Heart left ventricle (tissue), 13 donors: ENCODE measurements at regions not wholly inside any gene's neighbourhood (a gene's known extent, or its start where the extent isn't known, plus 50 kb on each side); places are given as distances from the start of the nearest gene placed in this dataset.

Source experiments
- CTCF ChIP-seq, 12 donors: fragments of 200-600 bp; sonication (generic) in 4 of 12; IDR thresholded peaks; one replicate each; pipeline versions ENCODE4 v1.5.0 to v1.8.0; 2018 to 2022; ENCODE audit warnings: antibody characterized with exemption in 12 of 12, mild to moderate bottlenecking in 5 of 12
- POLR2A ChIP-seq, 2 donors: fragments of 450-650 bp; IDR thresholded peaks; one replicate each; pipeline ENCODE4 v1.6.1; 2017; ENCODE audit warnings: antibody characterized with exemption in 2 of 2, mild to moderate bottlenecking in 2 of 2, moderate library complexity in 2 of 2
- donor health status: ischemic (EF 13 %, LVEDD 7.1; RV severe dilation, severe dysfunction).
- donor health status: DM: no; HTN: yes; CAD: no.
- donor health status: DM: no; HTN: no; CAD: no.
- donor health status: ischemic (EF 25% LVEDD 6.9; RV normal size, moderate dysfunction).
- donor health status: ischemic (EF 25% LVEDD 5.7; RV mildly dilated, moderate dysfunction).
- donor health status: ischemic (EF 35%, LVEDD 5.7; RV mildly dilated, moderate dysfunction).
- donor health status: nonischemic (EF 11% LVEDD 7.7; RV severe dilation, severe dysfunction).
- donor health status: DM: yes; HTN: yes; CAD: no.
- donor health status: PGD.
- donor health status: ischemic (EF 29% LVEDD 5.4; RV normal size, mild dysfunction).
- donor health status: nonischemic (EF 23%, LVEDD 6.1; RV moderate dilation, normal function).

- TF ChIP-seq CTCF (IDR thresholded peaks at IDR 0.05) (no peak), POLR2A (IDR thresholded peaks at IDR 0.05) (no peak)
Observed at GRCh38 chr10:131503992-131504391, 192.5 kb upstream of the TCERG1L start.
